Liver (tissue), 8 donors: ENCODE measurements at regions not wholly inside any gene's neighbourhood (a gene's known extent, or its start where the extent isn't known, plus 50 kb on each side); places are given as distances from the start of the nearest gene placed in this dataset.

ENCODE experiments used
- DNase-seq: peaks from one replicate; pipeline ENCODE4 v3.0.0-alpha.2; 2017; ENCODE audit warnings: low spot score
- H3K27ac ChIP-seq, 2 donors: one replicate each; pipeline ENCODE4 v1.7.0; 2013; ENCODE audit warnings: inconsistent platforms in 2 of 2, low read length in 2 of 2, control low read depth in 1 of 2, low read depth in 1 of 2, mild to moderate bottlenecking in 1 of 2
- H3K27me3 ChIP-seq, 4 donors: one replicate each; pipeline versions ENCODE4 v1.6.1 to v1.7.0; 2013; ENCODE audit warnings: low read length in 3 of 4, inconsistent platforms in 1 of 4, mild to moderate bottlenecking in 1 of 4, moderate library complexity in 1 of 4; ENCODE audit not compliant: control insufficient read depth in 4 of 4, insufficient read depth in 4 of 4
- H3K36me3 ChIP-seq, 4 donors: one replicate each; pipeline versions ENCODE4 v1.6.1 to v1.7.0; 2013; ENCODE audit warnings: low read length in 3 of 4, mild to moderate bottlenecking in 3 of 4, low read depth in 1 of 4, moderate library complexity in 1 of 4; ENCODE audit not compliant: control insufficient read depth in 4 of 4, insufficient read depth in 3 of 4
- H3K4me1 ChIP-seq, 4 donors: one replicate each; pipeline versions ENCODE4 v1.6.1 to v1.7.0; 2013; ENCODE audit warnings: low read length in 3 of 4, mild to moderate bottlenecking in 3 of 4, moderate library complexity in 1 of 4; ENCODE audit not compliant: control insufficient read depth in 4 of 4, insufficient read depth in 4 of 4
- H3K4me3 ChIP-seq, 3 donors: one replicate each; pipeline versions ENCODE4 v1.6.1 to v1.7.0; 2013; ENCODE audit warnings: low read length in 3 of 3, control low read depth in 1 of 3, low read depth in 1 of 3, mild to moderate bottlenecking in 1 of 3
- H3K9ac ChIP-seq, 2 donors: one replicate each; pipeline ENCODE4 v1.7.0; 2013; ENCODE audit warnings: low read length in 2 of 2, mild to moderate bottlenecking in 2 of 2, moderate library complexity in 2 of 2, control low read depth in 1 of 2, low read depth in 1 of 2
- H3K9me3 ChIP-seq, 4 donors: one replicate each; pipeline versions ENCODE4 v1.6.1 to v1.7.0; 2013; ENCODE audit warnings: low read length in 3 of 4; ENCODE audit not compliant: control insufficient read depth in 4 of 4
- CTCF ChIP-seq: fragments of 150-350 bp; IDR thresholded peaks from 2 replicates; pipeline ENCODE4 v1.5.1; 2017; ENCODE audit warnings: improper control_type of control experiment, low read depth, low read length; ENCODE audit not compliant: missing input control
- EGR1 ChIP-seq, 2 donors: IDR thresholded peaks; 2 replicates each; pipeline ENCODE4 v1.6.1; 2016 to 2018; ENCODE audit warnings: antibody characterized with exemption in 2 of 2, low read depth in 2 of 2
- FOXA1 ChIP-seq: IDR thresholded peaks from 2 replicates; pipeline ENCODE4 v1.6.1; 2016; ENCODE audit warnings: antibody characterized with exemption
- FOXA2 ChIP-seq: IDR thresholded peaks from 2 replicates; pipeline ENCODE4 v1.6.1; 2016; ENCODE audit warnings: antibody characterized with exemption
- GABPA ChIP-seq, 2 donors: IDR thresholded peaks in 1 of 2; conservative IDR thresholded peaks in 1 of 2; 2 replicates each; pipeline ENCODE4 v1.6.1; 2016; ENCODE audit warnings: antibody characterized with exemption in 2 of 2, mild to moderate bottlenecking in 1 of 2, moderate library complexity in 1 of 2
- HNF4A ChIP-seq, 2 donors: conservative IDR thresholded peaks; 2 replicates each; pipeline ENCODE4 v1.6.1; 2016; ENCODE audit warnings: antibody characterized with exemption in 2 of 2, mild to moderate bottlenecking in 2 of 2
- HNF4G ChIP-seq: IDR thresholded peaks from 2 replicates; pipeline ENCODE4 v1.6.1; 2016; ENCODE audit warnings: antibody characterized with exemption
- JUND ChIP-seq, 2 donors: IDR thresholded peaks; 2 replicates each; pipeline ENCODE4 v1.6.1; 2016; ENCODE audit warnings: antibody characterized with exemption in 2 of 2
- MAX ChIP-seq: IDR thresholded peaks from 2 replicates; pipeline ENCODE4 v1.6.1; 2016; ENCODE audit warnings: antibody characterized with exemption
- NR2F2 ChIP-seq: IDR thresholded peaks from 2 replicates; pipeline ENCODE4 v1.6.1; 2016; ENCODE audit warnings: antibody characterized with exemption
- RAD21 ChIP-seq, 2 donors: IDR thresholded peaks; 2 replicates each; pipeline ENCODE4 v1.6.1; 2016; ENCODE audit warnings: antibody characterized with exemption in 2 of 2, mild to moderate bottlenecking in 2 of 2
- REST ChIP-seq: IDR thresholded peaks from 2 replicates; pipeline ENCODE4 v1.6.1; 2016; ENCODE audit warnings: antibody characterized with exemption, mild to moderate bottlenecking
- RXRA ChIP-seq, 2 donors: IDR thresholded peaks; 2 replicates each; pipeline ENCODE4 v1.6.1; 2017 to 2018; ENCODE audit warnings: antibody characterized with exemption in 2 of 2, mild to moderate bottlenecking in 1 of 2
- SP1 ChIP-seq: IDR thresholded peaks from 2 replicates; pipeline ENCODE4 v1.6.1; 2018; ENCODE audit warnings: antibody characterized with exemption, mild to moderate bottlenecking
- TAF1 ChIP-seq: conservative IDR thresholded peaks from 2 replicates; pipeline ENCODE4 v1.6.1; 2016; ENCODE audit warnings: antibody characterized with exemption, mild to moderate bottlenecking
- YY1 ChIP-seq: IDR thresholded peaks from 2 replicates; pipeline ENCODE4 v1.6.1; 2016; ENCODE audit warnings: antibody characterized with exemption, mild to moderate bottlenecking
- WGBS: extraction: QIAGEN DNeasy Blood & Tissue Kit; methylation state at CpG from one replicate; pipeline ENCODE4 v1.1.7; 2013; 5-methylcytosine and 5-hydroxymethylcytosine counted together
- TF ChIP-seq, protein P1 (sequence below): IDR thresholded peaks from 2 replicates; pipeline ENCODE4 v1.6.1; 2016; ENCODE audit warnings: antibody characterized with exemption
- TF ChIP-seq, protein P2 (sequence below): IDR thresholded peaks from 2 replicates; pipeline ENCODE4 v1.6.1; 2016; ENCODE audit warnings: antibody characterized with exemption
- donor health status: healthy.
- donor health status: healthy.
- donor health status: healthy.
- donor health status: healthy.
- donor health status: healthy.

GRCh38 chr22:23392420-23393121 lies 187.5 kb downstream of the IGLL1 start:
- TF ChIP-seq, protein P1, sequence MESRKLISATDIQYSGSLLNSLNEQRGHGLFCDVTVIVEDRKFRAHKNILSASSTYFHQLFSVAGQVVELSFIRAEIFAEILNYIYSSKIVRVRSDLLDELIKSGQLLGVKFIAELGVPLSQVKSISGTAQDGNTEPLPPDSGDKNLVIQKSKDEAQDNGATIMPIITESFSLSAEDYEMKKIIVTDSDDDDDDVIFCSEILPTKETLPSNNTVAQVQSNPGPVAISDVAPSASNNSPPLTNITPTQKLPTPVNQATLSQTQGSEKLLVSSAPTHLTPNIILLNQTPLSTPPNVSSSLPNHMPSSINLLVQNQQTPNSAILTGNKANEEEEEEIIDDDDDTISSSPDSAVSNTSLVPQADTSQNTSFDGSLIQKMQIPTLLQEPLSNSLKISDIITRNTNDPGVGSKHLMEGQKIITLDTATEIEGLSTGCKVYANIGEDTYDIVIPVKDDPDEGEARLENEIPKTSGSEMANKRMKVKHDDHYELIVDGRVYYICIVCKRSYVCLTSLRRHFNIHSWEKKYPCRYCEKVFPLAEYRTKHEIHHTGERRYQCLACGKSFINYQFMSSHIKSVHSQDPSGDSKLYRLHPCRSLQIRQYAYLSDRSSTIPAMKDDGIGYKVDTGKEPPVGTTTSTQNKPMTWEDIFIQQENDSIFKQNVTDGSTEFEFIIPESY, result no peak
- no peak for TF ChIP-seq HNF4A (conservative IDR thresholded peaks at IDR 0.05)
- 83% methylated on average over 11 of the region's 11 CpGs for WGBS
- Histone ChIP-seq H3K27me3 (no peaks in the 10 kb centered on the region), H3K9me3 (no peaks in the 10 kb centered on the region), H3K9ac (no peak overlapping the region), H3K36me3 (no peaks in the 10 kb centered on the region), H3K4me3 (no peak overlapping the region), H3K4me1 (no peaks in the 10 kb centered on the region), H3K27ac (no peak overlapping the region)
- no peak for DNase-seq

GRCh38 chr22:23391022-23391421 lies 189.1 kb downstream of the IGLL1 start:
- no peak overlapping the region for H3K4me3 ChIP-seq
- no peak overlapping the region for H3K9ac ChIP-seq
- peaks cover 0 to under 1% (median 0%) of the 10 kb centered on the region in 4 donors for H3K4me1 ChIP-seq
- H3K27ac ChIP-seq, result no peak overlapping the region
- WGBS, result 86% methylated on average over 14 of the region's 14 CpGs
- H3K36me3 ChIP-seq, result no peaks in the 10 kb centered on the region
- no peaks in the 10 kb centered on the region for H3K27me3 ChIP-seq
- no peak for DNase-seq
- H3K9me3 ChIP-seq, result no peaks in the 10 kb centered on the region
- TF ChIP-seq RAD21 (IDR thresholded peaks at IDR 0.05) (no peak), REST (no peak), FOXA1 (no peak), TAF1 (no peak), RXRA (IDR thresholded peaks at IDR 0.05) (no peak), YY1 (no peak), HNF4A (conservative IDR thresholded peaks at IDR 0.05) (no peak), HNF4G (no peak), EGR1 (IDR thresholded peaks at IDR 0.05; ENCODE audit: low read depth in 2 of 2) (no peak), JUND (IDR thresholded peaks at IDR 0.05) (no peak), GABPA (IDR thresholded peaks at IDR 0.05 in 1 of 2, conservative IDR thresholded peaks at IDR 0.05 in 1 of 2) (no peak), MAX (no peak), FOXA2 (no peak), SP1 (no peak), NR2F2 (no peak), CTCF (no peak)
- TF ChIP-seq, protein P2, sequence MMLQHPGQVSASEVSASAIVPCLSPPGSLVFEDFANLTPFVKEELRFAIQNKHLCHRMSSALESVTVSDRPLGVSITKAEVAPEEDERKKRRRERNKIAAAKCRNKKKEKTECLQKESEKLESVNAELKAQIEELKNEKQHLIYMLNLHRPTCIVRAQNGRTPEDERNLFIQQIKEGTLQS, result no peak
- TF ChIP-seq, protein P1, result no peak
